RKO (cell line): ENCODE measurements at regions not wholly inside any gene's neighbourhood (a gene's known extent, or its start where the extent isn't known, plus 50 kb on each side); places are given as distances from the start of the nearest gene placed in this dataset.

Experiments used
- DNase-seq: peaks from one replicate; pipeline ENCODE4 v3.0.0-alpha.2; 2016; ENCODE audit warnings: low spot score

GRCh38 chr21:38930853-38931252 is 125.1 kb downstream of the ETS2 start:
- no peak for DNase-seq

GRCh38 chr21:38930066-38930465 is 124.3 kb downstream of the ETS2 start:
- DNase-seq, result no peak

DNA sequence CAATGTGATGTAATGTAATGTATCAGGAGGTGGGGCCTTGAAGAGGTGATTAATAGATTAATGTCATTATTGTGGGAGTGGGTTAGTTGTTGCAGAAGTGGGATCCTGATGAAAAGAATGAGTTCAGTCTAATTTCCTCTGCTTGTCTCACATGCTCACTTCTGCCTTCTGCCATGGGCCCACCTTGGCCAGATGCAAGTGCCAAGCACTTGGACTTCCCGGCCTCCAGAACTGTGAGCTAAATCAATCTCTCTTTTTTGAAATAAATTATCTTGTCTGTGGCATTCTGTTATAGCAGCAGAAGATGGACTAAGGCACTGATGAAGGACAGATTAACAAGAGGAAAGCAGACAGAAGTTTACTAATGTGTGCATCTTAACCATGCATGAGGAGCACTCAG is 123.9 kb downstream of the ETS2 start:
- no peak for DNase-seq

- no peak for DNase-seq
These were observed 123.4 kb downstream of the ETS2 start for GRCh38 chr21:38929142-38929541.

DNA sequence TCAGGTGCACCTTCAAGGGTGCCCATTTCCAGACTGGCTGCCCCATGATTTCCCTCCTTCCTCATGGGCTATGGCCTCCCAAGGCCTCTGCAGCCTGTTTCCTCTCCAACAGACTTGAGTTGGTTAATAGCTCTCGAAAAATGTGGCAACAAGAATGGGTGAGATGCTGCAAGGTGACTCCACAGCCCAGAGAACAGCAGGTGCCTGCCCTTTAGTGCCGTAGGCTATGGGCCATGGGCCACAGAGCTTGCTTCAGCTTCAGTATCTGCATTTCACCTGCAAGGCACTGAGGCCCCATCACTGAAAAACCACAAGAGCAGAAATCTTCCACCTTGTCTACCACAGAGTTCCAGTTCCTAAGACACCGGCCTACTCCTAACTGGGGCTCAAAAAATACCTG is 122.0 kb downstream of the ETS2 start:
- DNase-seq, result no peak

DNA sequence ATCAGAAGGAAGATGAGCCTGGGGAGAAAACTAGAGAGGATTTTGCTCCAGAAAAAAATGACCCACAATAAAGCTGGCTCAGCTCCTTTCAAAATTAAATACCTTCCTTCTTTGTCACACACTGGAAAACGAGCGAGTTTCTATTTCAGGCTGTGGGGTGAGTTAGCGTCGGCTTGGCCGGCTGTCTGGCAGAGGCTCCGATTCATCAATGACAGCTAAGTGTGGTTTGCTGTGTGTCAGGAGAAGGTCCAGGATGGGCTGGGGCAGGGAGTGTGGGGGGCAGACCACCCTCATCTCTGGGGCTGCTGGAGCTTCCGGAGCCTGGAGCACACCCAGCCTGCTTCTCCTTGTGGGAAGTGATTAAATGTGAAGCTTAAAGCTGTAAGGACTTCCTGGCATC is 120.2 kb downstream of the ETS2 start:
- peak; percentile 41 for DNase-seq

DNA sequence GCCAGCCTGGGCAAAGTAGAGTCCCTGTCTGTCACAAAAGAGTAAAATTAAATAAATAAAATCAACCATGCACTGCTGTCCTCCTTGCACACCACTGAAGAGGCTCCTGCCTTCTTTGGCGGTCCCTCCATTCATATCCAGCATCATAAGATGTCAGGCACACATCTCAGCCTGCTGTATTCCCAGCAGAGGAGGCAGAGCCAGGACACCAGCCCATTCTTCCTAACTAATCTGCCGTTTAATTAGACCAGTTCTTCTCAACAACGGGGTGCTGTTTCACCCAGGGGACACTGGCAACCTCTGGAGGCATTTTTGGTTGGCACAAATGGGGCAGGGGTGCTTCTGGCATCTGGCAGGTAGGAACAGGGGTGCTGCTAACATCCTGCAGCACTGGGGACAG is 119.7 kb downstream of the ETS2 start:
- DNase-seq, result no peak

DNA sequence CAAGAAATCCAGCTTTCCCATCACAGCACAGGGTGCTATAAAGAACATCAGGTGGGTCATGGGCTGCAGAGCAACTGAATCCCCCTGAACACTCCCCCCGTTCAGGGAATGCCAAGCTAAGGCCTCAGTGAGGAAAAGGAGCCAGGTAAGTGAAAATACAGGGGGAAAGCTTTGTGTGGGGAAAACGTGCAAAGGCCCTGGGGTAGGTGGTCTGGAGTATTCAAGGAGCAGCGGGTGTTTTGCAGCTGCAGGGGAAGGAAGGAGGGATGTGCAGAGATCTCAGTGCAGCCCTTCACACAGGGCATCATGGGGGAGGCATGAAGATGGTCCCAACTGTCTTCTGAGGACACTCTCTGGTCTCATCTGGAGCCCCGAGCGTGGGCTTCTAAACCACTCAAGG is 119.2 kb downstream of the ETS2 start:
- DNase-seq, result no peak

GRCh38 chr21:38923429-38923828 is 117.7 kb downstream of the ETS2 start:
- no peak for DNase-seq

DNA sequence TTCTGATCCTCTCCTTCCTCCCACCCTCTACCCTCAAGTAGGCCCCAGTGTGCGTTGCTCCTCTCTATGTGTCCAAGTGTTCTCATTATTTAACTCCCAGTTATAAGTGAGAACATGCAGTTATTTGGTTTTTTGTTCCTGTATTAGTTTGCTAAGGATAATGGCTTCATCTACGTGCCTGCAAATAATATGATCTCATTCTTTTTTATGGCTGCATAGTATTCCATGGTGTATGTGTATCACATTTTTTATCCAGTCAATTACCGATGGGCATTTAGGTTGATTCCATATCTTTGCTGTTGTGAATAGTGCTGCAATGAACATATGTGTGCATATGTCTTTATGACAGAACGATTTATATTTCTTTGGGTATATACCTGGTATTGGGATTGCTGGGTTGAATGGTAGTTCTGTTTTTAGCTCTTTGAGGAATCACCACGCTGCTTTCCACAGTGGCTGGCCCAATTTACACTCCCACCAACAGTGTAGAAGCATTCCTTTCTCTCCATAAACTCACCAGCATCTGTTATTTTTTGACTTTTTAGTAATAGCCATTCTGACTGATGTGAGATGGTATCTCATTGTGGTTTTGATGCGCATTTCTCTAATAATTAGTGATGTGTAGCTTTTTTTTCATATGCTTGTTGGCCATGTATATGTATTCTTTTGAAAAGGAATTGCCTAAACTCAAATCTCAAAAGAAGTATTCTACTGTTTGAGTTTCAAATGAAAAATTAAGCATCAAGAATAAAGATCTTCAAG is 116.9 kb downstream of the ETS2 start:
- DNase-seq, result no peak

DNA sequence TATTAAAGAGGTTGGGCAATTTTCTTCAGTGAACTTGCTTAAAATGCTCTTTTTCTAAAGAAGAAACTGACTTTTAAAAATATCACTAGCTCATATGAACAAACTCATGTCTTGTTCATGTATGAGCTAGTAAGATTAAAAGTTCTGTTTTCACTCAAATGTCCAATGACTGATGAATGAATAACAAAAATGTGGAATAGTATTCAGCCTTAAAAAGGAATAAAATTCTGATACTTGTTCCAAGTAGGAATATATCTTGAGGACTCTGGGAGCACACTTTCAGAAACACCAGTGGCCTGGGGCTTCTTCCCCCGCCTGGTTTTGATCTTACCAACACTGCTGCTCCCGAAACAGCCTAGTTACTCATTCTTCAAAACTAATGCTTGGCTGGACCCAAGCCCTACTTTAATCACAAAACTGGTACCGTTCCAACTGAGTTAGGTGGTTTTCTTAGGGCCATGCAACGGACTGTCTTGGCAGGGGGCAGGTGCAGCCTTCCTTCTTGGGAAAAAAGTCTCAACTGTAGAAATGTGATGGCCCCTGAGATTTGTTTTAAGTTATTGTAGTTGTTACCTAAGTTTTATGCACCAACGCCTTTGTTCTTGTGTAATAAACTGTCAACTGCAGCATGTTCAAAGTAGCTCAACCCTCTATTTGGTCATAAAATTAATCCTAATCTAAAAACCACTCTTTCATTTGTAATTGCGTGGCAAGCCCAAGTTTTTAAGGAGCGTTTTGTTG is 116.0 kb downstream of the ETS2 start:
- DNase-seq, result no peak

- DNase-seq, result no peak
These were observed 115.1 kb downstream of the ETS2 start for GRCh38 chr21:38920631-38921398.

DNA sequence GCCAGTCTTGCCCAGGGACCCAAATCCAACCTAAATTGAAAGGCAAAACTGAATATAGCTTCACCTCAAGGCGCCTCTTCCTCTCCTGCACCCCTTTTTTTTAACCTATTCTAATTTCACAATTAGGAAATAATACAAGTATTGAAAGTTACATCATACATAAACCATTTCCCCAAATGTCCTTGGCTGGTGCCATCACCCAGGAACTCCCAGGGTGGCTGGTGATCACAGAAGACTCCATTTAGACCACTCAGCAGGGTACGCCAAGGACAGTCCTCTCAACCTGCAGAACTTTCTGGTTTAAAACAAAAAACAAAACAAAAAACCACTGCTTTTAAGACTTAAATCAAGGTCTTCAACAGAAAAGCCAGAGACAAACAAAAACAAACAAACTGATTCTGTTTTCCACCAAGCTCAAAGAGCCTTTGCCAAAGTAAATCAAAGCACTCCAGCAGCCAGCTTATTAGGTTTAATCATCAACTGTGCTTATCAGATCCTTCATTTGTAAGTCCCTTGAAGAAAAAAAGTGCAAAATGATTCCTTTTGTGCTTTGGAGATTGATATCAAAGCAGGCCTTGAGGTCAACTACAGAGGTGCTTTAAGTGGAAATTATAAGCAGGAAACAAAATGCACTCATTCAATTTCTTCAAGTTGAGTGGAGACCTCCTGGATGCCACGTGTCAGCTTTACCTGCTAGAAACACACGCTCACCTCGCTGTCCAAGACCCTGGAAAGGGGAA is 113.0 kb downstream of the ETS2 start:
- no peak for DNase-seq

GRCh38 chr21:38917043-38917774 is 111.5 kb downstream of the ETS2 start:
- no peak for DNase-seq

DNA sequence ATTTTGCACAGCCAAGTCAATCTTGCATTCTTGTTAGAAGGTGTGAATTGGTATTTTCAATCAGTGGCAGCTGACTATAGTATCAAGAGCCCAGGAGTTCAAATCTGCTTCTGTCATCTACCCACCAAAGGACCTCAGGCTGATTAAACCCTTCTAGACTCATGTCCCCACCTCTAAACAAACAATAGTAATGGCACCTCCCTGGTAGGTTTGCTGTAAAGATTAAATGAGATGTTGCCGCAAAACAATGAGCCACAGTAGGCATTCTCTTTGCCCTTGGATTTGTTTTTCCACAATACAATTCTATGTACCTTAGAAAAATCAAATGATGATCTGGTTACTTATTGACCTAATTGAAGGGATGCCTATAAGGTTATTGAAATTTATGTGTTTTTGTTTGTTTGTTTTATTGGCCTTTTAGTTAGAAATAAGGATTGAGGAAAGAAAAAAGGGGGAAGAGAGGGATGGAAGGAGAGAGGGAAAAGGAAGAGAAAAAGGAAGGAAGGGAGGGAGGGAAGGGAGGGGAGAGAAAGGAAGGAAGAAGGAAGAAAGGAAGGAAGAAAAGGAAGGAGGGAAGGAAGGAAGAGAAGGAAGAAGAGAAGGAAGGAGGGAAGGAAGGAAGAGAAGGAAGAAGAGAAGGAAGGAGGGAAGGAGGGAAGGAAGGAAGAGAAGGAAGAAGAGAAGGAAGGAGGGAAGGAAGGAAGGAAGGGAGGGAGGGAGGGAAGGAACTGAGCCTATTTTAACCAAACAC is 110.7 kb downstream of the ETS2 start:
- DNase-seq, result no peak

DNA sequence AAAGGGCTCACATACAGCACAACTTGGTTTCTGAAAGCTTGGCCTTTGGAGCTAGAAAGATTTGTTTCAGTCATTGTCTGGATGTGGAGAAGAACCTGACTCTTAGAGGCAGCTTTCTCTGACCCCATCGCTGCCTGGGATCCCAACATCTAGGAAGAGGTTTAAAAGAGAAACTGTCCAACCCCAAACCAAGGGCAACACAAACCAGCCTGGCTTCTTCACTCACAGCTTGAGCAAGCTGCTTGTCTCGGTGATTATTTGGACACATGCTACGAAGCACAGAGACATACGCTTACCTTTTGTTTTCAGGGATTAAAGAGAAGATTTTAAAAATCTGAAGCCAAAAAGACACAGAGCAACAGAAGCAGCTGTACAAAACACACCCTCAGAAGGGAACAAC is 109.8 kb downstream of the ETS2 start:
- no peak for DNase-seq

- DNase-seq, result peak; percentile 3
These were observed 109.0 kb downstream of the ETS2 start for GRCh38 chr21:38914528-38915293.

DNA sequence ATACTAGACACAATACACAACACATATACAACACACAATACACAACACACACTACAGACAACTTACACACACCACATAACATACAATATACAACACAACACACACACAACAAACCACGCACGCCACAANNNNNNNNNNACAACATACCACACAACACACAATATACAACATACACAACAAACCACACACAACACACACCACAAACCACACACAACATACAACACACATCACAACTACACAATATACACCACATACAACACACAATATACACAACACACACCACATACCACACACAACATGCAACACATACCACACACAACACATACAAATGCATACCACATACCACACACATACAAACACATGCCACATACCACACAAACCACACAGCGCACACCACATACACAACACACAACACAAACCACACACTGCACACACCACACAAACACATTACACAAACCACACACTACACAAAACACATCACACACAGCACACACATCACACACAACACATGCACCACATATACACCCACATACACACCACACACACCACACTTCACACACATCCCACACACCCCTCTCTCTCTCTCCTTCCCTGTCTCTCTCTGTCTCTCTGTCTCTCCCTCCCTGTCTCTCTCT is 108.3 kb downstream of the ETS2 start:
- no peak for DNase-seq

- peak; percentile 15 for DNase-seq
These were observed 107.6 kb downstream of the ETS2 start for GRCh38 chr21:38913120-38913892.
